HG03095 (cell line): ENCODE measurements at regions not wholly inside any gene's neighbourhood (a gene's known extent, or its start where the extent isn't known, plus 50 kb on each side); places are given as distances from the start of the nearest gene placed in this dataset.

Experiments
- ATAC-seq: cut with Tn5 transposase; IDR thresholded peaks from one replicate; pipeline ENCODE4 v1.9.1; 2021; ENCODE audit warnings: moderate library complexity; ENCODE audit not compliant: unreplicated experiment

DNA sequence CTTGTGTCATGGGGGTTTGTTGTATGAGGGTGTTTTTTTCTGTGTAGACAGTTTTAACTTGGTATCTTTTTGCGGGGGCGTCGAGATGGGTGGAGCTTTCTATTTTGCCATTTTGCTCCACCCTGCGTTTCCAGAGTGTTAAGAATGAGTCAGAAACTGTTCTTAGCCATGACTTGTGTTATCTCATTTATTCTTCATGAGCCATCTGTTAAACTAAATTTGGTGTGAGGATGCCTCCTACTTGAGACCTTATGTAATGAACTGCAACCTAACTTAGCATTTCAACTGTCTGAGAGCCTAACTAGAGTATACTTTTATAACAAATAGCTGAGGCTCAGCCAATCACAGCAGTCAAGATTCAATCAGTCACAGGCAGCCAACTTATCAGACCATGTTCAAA lies 1873.5 kb downstream of the NCAM2 start:
- no peak for ATAC-seq

GRCh38 chr21:22880573-22880972 lies 1882.4 kb downstream of the NCAM2 start:
- ATAC-seq, result no peak

GRCh38 chr21:22881131-22881530 lies 1882.9 kb downstream of the NCAM2 start:
- no peak for ATAC-seq

GRCh38 chr21:22885079-22885478 lies 1886.9 kb downstream of the NCAM2 start:
- ATAC-seq, result no peak

GRCh38 chr21:22885614-22886013 lies 1887.4 kb downstream of the NCAM2 start:
- ATAC-seq, result no peak

GRCh38 chr21:22889445-22889844 lies 1891.2 kb downstream of the NCAM2 start:
- ATAC-seq, result no peak

DNA sequence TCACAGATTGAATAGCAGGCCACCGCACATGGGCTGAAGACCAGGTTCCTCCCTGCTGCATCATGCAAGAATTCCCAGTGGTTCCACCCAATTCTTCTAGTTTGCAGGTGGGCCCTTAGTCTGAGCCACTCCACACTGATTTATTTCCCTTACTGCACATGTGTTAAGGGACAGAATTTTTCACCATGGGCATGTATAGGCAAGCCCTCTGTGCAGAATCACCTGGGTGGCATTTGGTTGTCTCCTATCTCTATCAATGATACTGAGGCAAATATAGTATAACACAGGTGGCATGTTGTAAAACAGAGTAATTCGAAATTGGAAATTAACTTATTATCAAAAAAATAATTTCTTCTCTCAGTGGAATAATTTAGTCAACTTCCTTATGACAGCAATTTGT lies 1892.4 kb downstream of the NCAM2 start:
- no peak for ATAC-seq

- no peak for ATAC-seq
These were observed 1893.8 kb downstream of the NCAM2 start for GRCh38 chr21:22892028-22892427.

- no peak for ATAC-seq
These were observed 1894.5 kb downstream of the NCAM2 start for GRCh38 chr21:22892740-22893139.

DNA sequence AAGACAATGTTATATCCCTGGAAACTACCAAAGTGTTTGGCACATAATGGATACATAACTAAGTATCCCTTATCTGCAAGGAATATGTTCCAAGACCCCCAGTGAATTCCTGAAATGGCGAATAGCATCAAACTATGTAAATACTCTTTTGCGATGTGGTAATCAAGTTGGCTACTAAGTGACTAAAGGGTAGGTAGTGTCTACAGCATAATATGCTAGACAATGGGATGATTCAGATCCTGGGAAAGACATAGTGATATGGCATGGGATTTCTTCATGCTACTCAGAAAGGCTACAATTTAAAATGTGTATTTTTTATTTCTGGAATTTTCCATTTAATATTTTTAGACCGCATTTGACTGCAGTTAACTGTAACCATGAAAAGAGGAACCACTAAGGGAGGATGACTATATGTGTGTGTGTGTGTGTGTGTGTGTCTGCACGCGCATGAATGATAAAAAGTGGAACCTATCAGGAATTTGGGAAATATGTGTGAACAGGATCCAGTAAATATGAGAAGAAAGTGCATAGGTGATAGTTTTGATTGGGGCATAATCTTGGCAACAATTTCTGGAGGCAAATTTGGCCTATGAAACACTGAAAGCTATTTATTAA lies 1899.9 kb downstream of the NCAM2 start:
- ATAC-seq, result no peak

DNA sequence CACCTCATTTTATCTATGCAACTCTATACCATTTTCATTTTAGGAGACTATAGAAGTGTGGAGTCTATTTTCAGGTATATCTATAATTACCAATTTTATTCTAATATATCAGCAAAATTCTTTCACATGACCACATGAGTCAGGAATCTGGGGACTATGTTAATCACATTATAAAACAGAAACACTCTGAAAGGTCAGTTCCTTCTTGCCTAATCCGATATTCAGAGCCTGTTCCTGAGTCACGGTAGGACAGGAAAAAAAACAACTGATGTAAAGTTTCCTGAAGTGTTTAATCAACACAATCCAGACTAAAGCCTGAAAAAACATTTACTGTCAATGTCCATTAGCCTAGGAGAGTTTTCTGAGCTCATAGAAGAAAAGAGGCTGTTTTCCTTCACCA lies 1902.3 kb downstream of the NCAM2 start:
- ATAC-seq, result no peak

DNA sequence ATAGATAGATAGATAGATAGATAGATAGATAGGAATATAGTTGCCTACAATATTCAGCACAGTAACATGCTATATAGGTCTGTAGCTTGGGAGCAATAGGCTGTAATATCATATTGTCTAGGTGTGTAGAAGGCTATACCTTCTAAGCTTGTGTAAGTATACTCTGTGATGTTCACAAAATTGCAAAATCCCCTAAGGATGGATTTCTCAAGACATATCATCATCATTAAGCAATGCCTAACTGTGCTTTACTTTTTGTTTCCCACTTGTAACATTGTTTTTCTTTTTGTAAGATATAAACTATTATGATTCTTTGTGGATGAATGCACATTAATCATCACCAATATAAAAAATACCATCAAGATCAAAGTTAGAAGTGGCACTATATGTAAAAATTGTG lies 1905.6 kb downstream of the NCAM2 start:
- ATAC-seq, result no peak

DNA sequence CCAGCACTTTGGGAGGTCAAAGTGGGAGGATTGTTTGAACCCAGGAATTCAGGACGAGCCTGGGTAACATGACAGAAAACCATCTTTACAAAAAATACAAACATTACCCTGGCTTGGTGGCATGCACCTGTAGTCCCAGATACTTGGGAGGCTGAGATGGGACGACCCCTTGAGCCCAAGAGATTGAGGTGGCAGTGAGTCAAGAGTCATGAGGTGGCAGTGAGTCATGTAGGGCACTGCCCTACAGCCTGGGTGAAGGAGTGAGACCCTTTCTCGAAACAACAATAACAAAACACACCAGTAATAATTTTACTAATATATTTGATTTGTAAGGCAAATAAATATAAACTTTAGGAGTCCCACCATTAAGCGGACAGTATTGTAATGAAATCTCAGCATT lies 1906.2 kb downstream of the NCAM2 start:
- no peak for ATAC-seq

DNA sequence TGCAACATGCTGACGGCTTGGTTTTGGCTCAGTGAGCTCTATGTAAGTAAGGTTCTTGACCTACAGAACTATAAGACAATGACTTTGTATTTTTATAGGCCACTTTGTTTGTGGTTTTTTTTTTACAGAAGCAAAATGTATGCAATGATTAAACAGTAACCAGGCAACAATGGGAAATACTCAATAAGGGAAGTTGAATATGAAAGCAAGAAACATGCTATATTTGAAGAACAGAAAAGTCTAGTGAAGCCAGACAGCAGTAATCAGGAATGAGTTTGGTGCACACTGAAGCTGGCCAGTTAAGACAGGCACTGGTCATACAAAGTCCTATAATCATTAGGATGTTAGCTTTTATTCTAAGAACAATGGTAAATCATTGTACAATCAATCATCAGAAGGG lies 1926.8 kb downstream of the NCAM2 start:
- ATAC-seq, result no peak

DNA sequence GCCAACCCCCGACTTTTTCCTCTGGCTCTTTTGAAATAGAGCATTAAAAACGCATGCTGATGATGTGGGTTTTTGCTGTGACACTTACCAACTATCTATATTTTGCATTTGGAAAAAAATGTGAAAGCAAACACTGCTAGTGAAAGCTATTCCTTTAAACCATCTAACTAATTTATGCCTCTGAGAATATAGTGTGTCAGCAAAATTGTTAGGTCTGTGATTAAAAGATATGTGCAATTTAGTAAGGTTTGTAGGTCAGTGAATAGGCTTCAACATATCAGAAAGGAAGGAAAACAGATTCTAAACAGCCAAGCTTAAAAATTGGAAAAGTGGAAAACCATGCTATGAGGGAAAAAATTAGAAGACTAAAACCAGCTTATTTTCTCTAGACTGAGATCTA lies 1929.3 kb downstream of the NCAM2 start:
- ATAC-seq, result no peak

DNA sequence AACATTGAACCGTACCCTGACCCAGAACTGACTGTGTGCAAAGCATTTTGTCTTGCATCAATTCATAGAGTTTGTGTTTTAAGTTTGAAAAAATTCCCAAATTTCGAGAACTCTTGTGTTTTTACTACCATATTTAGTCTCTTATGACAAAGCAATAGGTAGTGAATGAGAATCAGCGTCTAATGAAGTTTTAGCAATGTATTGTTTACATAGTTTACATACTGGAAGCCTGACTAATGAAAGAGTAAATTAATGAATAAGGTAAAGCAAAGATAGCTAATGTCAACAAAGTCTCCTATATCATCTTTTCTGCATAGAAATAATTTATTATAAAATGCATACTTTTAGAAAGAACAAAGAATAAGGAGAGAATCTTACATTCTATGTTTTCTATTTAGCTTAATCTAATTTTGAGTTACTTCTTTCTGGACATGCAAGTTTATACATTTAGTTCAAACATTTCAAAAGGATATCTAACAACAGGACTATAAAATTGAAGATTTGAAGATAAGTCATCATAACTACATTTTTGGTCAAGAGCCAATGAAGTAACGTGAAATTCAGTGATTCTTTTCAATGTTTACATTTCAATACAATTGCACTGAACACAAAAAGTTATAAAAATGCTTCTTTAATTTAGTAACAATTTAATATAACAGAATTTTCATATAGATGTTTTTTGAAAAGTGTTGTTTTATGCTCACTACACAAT lies 1943.7 kb downstream of the NCAM2 start:
- no peak for ATAC-seq

DNA sequence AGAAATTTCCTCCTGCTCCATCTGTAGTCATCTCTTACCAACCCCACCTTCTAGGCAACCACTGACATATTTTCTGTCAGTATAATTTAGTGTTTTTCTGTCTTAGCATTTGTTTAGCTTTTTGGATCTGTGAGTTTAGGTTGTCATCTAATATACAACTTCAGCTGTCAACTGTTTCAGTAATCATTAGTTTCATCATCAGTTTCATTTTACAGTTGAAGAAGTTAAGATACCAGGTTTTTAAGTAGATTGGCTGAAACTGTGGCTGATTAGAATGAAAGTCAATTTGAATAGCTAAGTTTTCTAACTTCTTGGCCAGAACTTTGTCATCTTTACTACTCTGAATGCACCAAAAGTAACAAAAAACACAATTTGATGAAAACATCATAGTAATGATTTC lies 1957.3 kb downstream of the NCAM2 start:
- ATAC-seq, result no peak

GRCh38 chr21:22961258-22961657 lies 1963.0 kb downstream of the NCAM2 start:
- ATAC-seq, result no peak

GRCh38 chr21:22965455-22966135 lies 1967.4 kb downstream of the NCAM2 start:
- no peak for ATAC-seq

GRCh38 chr21:22981819-22982218 lies 1983.6 kb downstream of the NCAM2 start:
- ATAC-seq, result no peak

- no peak for ATAC-seq
These were observed 1994.9 kb downstream of the NCAM2 start for GRCh38 chr21:22993144-22993543.

GRCh38 chr21:22993822-22994574 lies 1995.8 kb downstream of the NCAM2 start:
- no peak for ATAC-seq
